GM18511 (cell line): ENCODE measurements at regions not wholly inside any gene's neighbourhood (a gene's known extent, or its start where the extent isn't known, plus 50 kb on each side); places are given as distances from the start of the nearest gene placed in this dataset.
"Not testable (repeated sequence)": the region's sequence is repeated elsewhere in the genome, so short reads cannot be mapped to it uniquely, and the experiment has no call there.

Source experiments
- ATAC-seq: cut with Tn5 transposase; IDR thresholded peaks from one replicate; pipeline ENCODE4 v1.9.1; 2021; ENCODE audit warnings: mild to moderate bottlenecking, moderate library complexity; ENCODE audit not compliant: unreplicated experiment

DNA sequence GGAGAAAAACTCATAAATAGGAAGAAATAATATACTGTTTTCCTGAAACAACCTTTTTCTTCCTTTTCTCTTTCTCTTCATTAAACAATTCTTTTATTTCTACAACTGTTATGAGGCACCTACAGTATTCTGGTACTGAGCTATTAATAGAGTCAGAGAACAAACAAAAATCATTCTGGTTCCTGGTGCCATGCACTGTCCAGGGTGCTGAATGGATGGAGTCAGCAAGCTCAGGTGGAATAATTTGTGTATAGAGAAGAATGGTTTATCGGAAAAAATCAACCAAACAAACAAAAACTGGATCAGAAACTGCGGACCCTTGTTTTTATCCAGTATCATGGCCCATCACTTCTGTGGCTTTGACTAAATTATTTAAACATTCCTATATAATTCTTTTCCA is 430.3 kb upstream of the GOT2 start:
- ATAC-seq: no peak

- no peak for ATAC-seq
Observed at GRCh38 chr16:59163371-59164055, 429.4 kb upstream of the GOT2 start.

GRCh38 chr16:59161679-59162078 is 427.6 kb upstream of the GOT2 start:
- no peak for ATAC-seq

GRCh38 chr16:59154295-59154694 is 420.2 kb upstream of the GOT2 start:
- ATAC-seq: no peak

GRCh38 chr16:59148769-59149155 is 414.6 kb upstream of the GOT2 start:
- no peak for ATAC-seq

DNA sequence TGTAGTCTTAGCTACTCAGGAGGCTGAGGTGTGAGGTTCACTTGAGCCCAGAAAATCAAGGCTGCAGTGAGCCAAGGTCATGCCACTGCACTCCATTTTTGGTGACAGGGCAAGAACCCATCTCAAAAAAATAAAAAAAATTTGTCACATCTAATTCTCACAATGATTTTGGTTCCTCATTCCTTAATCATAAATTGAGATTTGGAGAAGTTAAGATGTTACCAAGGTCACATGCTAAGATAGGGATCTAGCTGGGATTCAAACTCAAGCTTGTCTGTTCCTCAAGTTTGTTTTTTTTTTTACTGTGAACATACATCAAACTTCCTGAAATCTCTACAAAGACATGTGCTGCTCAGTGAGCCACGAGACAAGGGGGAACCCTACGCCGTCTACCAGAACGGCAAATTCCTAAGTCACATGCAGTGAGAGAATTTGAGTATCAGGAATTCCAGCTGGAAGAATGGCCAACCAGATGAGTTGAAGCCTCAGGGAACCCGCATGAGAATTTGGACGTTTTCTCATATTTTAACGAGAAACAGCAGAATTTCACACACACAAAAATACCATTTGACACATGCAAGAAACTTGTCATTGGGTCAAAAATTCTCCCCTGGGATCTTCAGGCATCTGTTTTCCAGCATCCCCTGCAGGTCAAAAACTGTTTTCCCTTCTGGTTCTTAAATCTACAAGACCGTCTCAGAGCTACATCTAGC is 414.1 kb upstream of the GOT2 start:
- no peak for ATAC-seq

DNA sequence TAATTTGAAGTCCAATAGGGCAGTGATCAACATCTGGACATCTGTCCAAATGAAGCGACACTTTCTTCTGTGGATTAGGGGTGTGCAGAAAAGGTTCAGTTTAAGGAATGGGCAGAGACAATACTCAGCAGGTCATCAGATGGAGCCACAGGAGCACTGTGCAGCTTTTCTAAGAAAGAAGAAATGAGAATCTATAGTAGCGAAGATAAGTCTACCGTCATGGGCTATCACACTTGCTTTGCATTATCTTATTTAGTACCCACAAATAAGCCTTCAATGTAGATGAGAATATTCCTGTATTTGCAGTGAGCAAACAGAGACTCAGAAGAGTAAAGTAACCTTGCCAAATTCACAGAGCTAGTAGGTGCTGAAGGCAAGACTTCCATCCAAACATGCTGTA is 412.0 kb upstream of the GOT2 start:
- ATAC-seq: peak; percentile 92

DNA sequence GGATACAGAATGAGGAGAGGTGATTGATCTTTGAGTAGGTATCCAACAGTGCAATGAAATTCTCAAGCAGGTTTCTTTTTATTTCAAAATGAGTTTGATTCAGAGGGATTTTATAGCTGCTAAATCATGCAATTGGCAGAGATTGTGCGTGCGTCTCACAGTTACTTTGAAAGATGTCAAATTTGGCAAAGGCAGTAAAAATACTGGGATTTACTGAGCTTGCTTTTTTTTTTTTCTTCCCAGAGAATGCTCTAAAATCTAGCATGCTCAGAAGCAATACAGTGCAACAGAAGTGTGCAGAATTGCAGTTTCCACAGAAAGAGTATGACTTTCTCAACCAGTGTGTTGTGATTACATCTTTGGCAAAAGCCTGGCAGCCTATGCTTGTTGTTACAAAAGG is 410.7 kb upstream of the GOT2 start:
- no peak for ATAC-seq

GRCh38 chr16:59144326-59144725 is 410.2 kb upstream of the GOT2 start:
- no peak for ATAC-seq

DNA sequence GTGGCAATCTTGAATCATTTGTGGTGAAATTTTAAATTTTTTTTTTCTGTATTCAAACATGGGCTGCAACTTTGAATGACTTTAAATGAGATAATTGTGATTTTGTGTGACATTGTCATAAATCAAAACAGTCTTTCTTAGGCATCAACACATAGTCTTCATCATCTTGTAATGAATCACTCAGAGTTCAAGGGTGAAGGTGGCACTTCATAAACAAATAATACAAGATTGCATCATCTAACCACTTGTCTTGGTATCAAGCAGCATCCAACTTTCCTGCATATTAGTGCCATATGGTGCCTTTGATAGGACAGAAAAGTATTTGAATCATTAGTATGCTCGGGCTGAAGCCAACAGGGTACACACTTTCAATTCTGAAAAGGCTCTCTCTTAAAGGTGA is 392.4 kb upstream of the GOT2 start:
- ATAC-seq: no peak

GRCh38 chr16:59124056-59124455 is 389.9 kb upstream of the GOT2 start:
- ATAC-seq: no peak

DNA sequence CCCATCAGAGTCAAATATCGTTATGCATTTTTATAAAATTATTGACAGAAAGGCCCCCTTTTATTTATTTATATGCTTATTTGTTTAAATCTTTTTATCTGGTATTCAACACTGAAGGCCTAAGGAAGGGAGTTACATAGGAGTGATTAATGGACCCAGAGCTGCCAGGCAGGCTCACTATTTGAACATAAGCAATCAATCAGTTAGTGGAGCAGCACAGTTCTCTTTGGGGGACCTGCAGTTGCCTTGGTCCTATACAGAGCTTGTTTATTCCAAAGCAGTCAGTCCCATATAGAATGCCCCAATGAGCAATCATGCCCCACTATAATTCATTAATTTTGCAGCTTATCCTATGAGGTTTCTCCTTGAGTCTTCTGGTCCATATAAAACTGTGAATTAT is 389.4 kb upstream of the GOT2 start:
- ATAC-seq: no peak

DNA sequence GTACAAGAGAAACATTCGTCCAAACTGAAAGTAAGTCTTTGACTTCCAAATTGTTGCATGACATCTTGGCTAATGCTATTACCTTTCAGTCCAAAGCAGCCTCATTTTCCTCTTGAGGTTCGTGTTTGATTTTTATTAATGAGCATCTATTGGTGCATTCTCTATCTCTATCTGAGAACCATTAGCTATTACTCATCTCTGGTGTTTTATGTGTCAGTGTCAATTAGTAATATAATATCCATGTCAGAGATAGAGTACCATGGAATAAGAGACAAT is 388.1 kb upstream of the GOT2 start:
- ATAC-seq: no peak

GRCh38 chr16:59121411-59122261 is 387.5 kb upstream of the GOT2 start:
- no peak for ATAC-seq

DNA sequence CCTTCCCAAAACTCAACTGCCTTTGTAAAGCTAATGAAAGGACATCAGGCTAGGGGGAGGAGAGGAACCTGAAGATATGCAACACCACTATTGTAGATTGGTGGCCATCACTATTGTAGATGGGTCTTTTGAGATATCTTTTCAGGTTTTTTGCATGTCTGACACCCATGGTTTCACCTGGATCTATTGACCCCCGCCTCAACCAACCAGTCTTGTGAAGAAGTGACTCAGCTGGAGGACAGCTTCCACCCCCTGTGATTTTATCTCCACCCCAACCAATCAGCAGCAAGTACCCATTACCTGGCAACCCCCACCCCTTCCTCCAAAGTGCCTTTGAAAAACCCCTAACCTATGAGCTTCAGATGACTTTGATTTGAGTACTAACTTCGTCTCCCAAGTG is 382.6 kb upstream of the GOT2 start:
- no peak for ATAC-seq

- ATAC-seq: no peak
Observed at GRCh38 chr16:59114790-59115189, 380.7 kb upstream of the GOT2 start.

DNA sequence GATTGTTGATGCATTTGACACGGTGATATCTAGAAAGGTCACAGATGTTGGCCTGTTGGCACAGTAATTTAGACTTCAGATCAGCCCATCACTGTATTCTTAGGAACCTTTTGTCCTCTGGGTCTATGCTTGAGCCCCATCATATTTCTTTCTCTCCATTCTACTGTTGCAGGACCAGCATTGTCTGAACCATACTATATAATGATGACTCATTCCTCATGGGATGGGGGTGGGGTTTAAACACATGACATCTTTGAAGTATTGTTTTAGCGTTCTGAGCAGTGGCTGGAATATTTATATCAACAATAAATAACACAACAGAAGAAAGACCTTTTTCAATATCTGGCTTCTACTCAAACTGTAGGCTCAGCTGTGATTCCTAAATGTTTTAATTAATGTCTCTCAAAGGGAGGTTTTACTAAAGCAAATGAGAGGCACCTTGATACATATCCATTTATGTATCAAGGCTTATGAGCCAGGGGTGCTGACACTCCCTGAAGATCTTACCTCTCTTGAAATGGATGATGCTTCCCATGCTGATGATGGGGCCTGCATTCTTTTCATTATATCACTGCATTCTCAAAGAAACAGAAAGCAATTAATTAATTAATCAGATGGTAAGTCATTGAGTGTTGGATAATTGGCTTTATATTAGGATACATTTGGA is 379.0 kb upstream of the GOT2 start:
- ATAC-seq: no peak

DNA sequence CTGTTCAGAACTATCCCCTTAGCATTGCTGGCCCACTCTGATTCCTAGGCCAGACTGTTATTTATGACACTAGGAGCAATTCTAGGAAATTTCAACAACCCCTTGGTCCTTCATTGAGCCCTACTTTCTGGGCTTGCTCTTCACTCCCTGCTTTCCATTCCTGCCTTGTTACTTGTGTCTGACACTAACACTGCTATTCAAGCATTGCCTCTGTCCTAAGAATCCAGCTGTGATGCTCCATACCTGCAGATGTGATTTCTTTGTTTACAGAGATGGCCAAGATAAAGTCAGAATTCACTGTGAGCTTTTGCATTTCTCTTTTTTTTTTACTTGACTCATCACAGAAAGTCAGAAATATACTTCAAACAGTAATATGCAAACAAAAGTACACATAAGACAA is 377.2 kb upstream of the GOT2 start:
- no peak for ATAC-seq

GRCh38 chr16:59108374-59108773 is 374.3 kb upstream of the GOT2 start:
- no peak for ATAC-seq

- ATAC-seq: not testable (repeated sequence)
Observed at GRCh38 chr16:59096682-59097081, 362.6 kb upstream of the GOT2 start.

DNA sequence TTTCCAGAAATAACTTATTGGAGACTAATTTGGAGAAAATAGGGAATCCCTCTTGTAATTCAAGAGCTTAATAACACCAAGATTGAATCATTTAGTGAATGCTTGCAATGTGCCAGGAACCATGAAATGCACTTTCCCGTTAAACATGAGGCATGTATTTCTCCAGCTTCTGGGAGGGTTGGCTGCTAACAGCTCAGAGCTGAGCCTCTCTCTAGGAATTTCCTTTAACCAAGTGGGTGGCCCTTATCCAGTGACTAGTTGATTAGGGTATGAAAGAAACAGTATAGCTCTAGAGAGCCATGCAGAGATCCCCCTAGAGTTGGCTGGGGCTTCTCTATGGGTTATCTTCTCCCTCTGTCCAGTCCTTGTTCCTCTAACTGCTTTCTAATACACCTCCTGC is 356.4 kb upstream of the GOT2 start:
- ATAC-seq: no peak

DNA sequence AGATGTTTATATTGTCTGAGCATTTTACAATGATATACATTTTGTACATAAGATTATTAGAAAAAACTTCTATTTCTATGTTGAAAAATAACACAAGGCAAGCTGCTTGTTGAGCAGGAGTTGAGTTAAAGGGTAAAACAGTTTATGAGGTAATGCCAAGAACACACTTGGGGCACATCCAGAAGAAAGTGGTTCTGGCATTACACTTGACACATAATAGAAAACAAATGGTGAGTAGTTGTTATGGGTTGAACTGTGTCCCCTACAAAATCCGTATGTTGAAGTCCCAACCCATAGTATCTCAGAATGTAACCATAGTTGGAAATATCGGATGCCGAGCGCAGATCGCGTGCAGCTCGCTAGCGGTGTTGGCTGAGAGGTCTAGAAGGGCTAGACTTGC is 354.3 kb upstream of the GOT2 start:
- ATAC-seq: no peak
